ENCODE measurements at regions not wholly inside any gene's neighbourhood (a gene's known extent, or its start where the extent isn't known, plus 50 kb on each side); places are given as distances from the start of the nearest gene placed in this dataset.

DNA sequence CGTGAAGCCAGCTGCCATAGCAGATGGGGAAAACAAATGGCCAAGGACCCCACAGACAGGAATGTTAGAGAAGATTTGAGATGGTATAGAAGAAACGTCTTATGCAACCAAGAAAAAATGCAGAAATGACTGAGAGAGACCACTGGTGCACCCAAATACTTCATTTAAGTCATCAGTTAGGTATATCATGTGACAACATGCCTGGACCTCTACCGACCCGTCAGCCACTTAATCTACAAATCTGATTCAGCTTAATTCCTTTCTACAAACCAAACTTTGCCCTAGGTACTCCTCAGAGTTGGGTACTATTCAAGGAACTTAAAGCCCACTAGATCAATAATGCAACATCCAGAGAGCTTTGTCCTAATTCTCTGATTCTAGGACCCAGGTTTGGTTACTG lies 126.0 kb upstream of the UBE2E2 start:
- DNase-seq, result no peak

DNA sequence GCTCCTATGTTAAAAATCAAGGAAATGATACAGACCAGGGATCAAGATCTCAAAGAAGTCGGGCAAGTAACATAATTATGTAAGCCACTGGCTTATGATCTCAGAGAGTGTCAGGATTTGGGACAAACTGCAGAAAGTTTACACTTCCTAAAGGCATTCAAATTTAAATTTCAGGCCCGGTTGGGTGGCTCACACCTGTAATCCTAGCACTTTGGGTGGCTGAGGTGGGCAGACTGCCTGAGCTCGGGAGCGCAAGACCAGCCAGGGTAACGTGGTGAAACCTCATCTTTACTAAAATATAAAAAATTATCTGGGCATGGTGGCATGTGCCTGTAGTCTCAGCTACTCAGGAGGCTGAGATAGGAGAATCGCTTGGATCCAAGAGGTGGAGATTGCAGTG lies 124.4 kb upstream of the UBE2E2 start:
- DNase-seq, result no peak

DNA sequence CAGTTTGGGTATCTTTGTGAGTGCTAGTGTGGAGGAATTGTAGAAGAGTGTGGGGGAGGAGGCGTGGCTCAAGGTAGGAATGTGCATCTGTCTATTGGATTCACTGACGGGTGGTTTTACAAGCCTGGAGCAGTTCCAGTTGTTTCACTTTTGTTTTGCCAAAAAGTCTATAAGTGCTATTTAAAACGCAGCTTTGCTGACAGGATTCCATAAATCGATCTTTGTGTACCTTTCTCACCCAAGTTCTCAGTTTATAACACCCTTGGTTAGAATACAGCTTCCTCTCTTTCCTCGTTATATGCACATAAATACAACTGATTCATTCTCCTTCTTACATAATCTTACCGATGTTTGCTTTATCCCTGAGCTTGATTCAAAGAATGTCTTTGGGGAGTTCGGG lies 123.2 kb upstream of the UBE2E2 start:
- no peak for DNase-seq

DNA sequence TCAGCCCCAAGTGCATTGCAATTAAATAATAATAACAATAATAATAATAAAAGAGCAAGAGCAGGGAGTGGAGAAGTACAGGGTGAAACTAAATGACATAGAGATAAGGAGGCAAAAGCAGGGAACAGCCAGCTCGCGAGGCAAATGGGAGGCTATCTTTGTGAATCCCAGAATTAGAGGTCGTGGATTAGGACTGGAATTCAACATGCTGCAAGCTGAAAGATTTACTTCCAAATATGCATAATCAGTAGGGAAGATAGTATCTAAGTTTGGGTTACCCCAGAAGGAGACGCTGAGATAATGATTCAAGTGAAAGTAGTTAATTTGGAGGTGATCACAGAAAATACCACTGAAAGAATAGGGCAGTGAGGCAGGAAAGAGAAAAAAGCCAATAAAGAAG lies 119.4 kb upstream of the UBE2E2 start:
- no peak for DNase-seq

DNA sequence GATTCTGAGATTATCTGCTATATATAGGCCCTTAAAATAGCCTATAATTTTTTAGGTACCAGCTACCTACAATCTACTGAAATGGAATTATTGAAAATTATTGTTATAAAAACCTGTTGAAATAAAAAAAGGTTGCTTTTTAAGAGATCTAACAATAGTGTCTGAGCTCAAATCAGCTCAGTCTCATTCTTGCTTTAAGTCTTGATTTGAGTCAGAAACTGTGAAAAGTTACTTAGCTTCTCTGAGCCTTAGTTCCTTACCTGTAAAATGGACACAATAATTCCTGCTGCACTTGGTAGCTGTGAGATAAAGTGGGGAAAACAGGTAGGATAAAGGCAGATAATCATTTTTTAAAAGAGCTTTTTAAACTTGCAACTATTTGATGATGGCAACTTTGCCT lies 118.8 kb upstream of the UBE2E2 start:
- no peak for DNase-seq

DNA sequence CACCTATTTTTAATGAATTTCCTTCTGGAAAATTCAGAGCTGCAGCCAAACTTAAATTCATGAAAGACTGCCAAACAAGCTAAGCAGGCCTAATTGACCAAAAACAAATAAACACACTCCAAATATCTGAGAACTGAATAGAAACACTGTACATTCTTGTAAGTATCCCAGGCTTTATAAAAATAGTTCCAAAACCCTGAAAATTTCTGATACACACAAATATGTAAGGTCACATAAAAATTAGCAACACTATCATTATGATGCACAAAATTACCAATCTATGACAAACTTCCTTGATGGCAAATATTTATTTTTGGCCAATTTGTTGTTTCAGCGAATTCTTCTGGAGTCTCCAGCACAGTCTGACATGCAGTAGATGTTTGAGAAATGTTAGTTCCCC lies 117.9 kb upstream of the UBE2E2 start:
- DNase-seq, result no peak

DNA sequence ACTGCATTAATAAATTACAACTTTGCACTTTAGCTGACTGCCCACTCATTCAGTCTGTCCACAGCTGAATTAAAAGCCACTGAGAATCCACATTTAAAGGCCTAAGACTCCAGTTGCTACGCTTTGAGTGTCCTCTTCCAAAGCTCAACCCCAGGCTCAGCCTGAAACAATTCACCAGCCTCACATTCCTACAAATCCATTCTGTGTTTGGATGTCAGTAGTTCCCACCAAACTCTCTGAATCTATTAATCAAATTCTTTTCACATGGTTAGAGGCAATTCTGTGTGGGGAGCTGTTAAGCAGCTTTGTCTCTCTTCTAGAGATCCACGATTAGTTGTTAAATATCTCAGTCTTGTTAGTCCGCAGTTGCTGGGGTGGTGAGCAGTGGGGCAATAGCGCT lies 116.8 kb upstream of the UBE2E2 start:
- no peak for DNase-seq

DNA sequence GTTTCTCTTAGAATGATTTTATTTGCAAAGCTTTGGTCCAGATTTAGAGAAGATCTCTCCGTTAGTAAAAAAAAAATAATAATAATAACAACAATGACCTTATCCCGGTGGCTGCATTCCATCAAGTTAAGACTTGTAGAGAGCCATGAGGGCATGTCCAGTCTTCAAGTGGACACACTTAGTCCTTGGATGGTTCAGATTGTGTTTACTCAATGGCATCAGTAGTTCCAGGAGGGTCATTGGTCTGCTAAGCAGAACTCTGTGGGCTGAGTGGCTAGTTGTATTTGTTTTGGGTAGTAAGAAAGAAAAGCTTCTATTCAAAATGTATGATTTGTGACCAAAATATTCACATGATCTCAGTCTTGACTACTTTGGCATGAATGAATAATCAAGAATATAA lies 116.3 kb upstream of the UBE2E2 start:
- no peak for DNase-seq

DNA sequence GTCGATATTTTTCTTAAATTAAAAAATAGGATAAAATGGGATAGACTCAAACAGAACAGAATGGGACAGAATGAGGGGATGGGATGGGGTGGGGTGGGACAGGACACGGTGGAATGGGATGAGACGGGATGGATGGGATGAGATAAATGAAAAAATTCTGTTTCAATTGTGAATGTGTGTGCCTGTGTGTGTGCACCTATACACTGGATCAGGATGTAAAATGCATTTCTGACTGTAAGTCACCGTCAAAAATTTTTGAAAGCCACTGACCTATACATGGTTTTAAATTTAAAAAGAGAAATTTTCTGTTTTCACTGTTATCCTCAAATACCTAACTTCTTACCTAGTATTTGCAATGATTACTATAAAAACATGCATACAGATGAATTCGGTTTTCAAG lies 108.7 kb upstream of the UBE2E2 start:
- no peak for DNase-seq

DNA sequence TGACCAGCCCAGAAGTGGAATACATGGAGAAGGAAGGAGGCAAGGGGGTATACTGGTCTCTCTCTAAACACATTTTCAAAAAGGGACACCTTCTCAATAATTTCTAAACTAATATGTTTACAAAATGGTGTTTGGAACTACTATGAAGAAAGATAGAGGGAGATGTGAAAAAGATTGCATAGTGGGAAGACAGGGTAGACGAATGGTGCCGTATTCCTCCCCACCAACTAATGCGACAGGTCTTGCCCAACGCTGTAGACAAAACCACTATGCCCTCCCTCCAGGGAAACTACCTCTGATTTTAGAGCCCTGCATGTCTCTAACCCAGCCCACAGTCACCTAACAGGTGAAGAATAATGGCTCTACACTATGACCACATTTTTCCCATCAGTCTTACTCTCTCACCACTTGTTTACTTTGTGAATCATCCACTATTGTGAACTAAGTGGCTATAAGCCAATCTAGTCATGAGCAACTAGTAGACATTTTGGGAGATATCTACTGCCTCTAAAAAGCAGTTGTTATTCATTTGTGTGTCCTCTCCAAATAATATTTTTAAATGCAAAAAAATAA lies 108.2 kb upstream of the UBE2E2 start:
- DNase-seq, result no peak

DNA sequence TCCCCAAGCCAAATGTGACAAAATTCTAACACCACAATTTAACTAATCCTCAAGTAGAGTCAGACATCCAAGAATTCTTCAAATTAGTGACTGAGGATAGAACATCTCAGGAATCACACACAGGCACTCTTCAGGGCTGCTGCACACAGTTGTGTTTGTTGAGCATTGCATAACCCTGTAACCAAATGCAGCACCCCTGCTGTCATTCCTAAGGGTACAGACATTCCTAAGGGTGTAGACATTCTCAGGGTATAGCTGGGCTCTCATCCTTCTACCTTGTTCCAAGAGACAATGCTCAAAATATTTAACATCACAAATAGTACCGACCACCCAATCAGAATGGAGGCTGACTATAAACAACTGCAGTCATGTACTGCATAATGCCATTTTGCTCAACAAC lies 107.1 kb upstream of the UBE2E2 start:
- DNase-seq, result no peak

DNA sequence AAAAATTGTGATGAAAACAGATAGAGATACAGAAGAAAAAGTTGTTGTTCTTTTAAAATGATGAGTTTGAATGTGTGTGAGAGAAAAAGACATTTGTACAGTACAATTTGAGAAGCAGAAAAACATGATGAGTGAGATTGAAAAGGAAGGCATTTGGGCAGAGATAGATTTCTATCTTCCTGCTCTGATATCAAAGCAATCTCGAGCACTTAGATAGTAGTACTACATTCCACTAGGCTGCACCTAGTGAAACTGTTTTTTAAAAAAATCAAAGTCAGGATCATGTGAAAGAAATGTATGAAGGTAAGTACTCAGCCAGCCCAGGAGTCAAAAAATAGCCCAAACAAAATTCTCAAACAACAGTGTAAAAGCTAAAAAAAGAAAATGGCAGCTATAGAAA lies 104.1 kb upstream of the UBE2E2 start:
- DNase-seq, result no peak

DNA sequence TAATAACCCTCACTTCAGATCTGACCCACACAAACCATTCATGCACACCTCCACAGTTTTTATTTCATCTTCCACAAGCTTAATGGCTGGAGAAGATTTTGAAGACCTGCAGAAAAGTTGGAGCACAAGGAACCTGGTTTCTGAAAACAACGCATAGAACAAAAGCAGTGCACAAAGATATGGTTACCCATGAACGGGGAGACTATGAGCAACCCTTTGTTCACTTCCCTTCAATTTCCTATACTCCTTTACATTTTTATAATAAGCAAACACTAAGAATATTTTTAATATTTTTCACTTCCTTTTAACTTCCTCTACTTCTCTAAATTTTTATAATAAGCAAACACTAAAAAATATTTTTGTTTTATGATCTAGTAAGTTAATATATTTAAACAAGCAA lies 103.5 kb upstream of the UBE2E2 start:
- DNase-seq, result no peak

DNA sequence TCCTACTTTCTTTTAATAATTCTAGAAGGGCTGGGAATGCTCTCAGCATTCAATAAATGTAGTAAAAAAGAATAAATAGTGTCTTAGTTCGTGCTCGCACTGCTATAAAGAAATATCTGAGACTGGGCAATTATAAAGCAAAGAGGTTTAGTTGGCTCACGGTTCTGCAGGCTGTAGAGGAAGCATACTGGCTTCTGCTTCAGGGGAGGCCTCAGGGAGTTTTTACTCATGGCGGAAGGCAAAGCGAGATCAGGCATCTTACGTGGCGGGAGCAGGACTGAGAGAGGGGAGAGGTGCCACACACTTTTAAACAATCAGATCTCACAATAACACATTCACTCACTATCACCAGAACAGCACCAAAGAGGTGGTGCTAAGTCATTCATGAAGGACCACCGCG lies 103.0 kb upstream of the UBE2E2 start:
- DNase-seq, result no peak

DNA sequence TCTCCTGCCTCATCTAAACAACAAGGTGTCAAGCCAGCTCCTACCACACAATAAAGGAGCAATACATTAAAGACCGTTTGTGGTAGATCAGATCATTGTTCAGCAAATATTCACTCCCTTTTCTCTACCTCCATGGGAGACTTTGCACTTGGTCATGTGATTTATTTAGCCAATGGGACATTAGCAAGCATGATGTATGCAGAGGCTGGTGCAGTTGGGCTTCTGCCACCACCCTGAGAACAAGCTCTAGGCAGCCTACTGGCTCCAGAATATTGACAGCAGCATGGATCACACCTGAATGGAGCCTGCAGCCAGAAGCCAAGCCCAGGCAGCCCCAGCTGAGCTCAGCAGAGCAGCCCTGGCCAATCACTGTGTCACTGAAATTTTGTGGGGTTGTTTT lies 99.4 kb upstream of the UBE2E2 start:
- DNase-seq, result no peak

DNA sequence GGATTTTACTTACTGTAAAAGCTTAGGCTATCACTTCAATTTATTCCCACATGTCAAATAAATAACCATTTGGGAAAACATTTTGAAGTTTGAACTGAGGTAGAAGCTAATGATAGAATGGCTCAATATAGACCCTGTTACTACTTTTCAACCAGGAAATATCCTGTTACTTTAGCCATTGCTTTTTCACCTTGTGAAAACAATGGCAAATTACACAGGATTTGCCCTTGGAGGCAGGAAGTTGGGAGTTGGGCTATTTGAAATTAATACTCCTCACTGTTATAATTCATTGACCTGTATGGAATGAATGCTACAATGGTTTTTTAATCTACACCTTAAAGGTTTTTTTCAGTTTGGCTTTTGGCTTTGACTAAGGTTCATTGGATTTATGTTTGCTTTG lies 98.1 kb upstream of the UBE2E2 start:
- no peak for DNase-seq

DNA sequence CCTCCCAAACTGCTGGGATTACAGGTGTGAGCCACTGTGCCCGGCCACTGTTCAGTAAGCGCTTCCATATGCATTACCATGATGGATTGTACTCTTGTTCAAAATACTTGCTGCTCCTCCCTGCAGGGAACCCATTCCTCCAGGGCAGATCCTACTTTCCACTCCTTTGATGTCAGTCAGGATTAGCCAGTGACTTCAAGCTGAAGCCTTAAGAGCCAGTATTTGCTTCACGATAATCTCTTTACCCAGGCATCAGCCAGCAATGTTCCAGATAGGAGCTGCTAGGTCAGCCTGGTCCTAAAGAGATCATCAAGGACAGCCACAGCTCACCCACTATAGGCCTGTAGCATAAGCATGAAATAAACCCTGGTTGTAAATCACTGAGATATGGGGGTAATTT lies 96.5 kb upstream of the UBE2E2 start:
- no peak for DNase-seq

DNA sequence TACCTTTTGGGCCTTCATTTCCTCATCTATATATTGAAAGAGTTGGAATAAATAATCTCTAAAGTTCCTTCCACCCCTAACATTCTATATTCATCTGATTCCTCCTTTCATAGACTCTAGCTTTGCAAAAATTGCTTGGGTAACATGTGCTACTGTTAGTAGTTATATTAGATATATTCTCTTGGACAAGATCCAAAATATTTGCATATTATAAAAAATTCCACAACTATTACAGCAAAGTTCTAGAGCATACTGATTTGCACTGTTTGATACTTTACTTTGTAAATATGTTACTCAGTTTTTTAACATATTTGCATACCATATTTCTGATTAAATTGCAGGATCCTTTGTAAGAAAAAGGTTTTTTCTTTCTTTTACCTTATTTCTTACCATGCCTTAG lies 95.9 kb upstream of the UBE2E2 start:
- DNase-seq, result no peak

DNA sequence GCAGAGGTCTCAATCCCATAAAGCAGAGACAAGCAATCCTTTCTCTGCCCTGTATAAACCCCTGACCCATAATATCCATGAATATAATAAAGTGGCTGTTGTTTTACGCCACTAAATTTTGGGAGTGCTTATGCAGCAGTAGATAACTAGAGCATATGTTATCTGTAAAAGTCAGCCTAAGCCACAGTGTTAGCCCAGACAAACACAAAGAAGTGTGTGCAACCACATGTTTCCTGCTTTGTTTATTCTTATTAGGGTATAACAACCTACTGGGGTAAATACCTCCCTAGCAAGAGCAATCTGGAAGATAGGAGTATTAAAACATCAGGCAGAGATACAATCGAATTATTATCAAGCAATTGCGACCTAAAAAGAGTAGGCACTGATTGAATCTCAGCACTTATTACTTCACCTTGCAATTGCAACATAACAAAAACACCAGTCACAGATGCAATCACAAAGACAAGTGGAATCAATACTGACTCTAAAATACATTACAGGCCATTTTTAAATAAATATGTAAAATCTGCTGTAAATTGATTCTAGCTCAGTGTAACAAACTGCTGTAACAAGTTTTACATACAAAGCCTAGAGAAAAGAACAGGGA lies 94.6 kb upstream of the UBE2E2 start:
- no peak for DNase-seq

DNA sequence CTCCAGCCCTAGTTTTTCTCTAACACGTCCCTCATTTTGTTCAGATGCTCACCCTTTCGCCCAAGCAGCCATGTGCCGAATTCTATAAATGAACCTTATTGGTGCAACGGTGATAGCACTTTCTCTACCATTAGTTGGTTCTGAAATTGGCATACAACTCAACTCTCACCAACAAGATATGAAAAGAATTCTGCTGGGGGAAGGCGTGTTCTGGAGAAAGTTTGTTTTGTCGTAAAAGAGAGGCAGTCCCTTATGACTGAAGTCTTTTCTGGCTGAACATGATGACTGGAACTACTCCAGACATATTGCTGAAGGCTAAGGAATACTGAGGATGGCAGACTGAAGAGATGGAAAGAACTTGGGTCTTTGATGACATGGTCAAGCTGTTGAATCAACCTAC lies 91.8 kb upstream of the UBE2E2 start:
- DNase-seq, result no peak

DNA sequence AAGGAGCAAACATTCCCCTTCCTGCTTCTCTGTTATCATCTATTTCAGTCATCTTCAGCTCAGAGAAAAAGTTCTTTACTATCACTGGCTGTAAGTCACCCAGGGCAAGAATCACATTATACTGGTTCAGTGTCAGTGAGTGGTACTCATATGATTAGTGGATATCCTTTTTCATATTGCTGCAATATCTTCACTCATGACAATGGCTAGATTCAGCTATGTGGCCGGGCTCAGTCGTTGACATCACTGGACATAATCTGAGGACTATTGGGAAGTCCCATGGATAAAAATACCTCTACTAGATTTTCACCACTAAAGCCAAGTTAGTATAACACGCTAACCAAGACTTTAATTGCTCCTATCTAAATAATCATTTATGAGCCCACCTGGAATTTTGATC lies 91.3 kb upstream of the UBE2E2 start:
- no peak for DNase-seq

DNA sequence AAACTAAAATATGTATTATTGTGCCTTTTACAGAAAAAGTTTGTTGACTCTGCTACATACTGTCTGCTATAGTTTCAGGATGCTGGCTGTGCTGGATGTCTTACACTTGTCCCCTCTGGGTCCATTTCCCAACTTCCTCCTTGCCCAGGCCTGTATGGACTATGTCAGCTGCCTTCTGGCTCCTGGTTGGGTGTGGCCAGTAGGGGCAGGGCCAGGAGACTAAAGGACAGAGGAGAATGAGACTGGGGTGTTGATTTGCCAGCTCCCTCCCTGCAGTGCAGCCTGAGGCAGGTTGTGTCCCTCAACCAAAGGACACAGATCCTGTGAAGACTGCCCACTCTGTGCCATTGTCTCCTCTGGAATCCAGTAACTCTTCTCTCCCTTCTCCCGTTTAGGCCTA lies 90.6 kb upstream of the UBE2E2 start:
- DNase-seq, result no peak

DNA sequence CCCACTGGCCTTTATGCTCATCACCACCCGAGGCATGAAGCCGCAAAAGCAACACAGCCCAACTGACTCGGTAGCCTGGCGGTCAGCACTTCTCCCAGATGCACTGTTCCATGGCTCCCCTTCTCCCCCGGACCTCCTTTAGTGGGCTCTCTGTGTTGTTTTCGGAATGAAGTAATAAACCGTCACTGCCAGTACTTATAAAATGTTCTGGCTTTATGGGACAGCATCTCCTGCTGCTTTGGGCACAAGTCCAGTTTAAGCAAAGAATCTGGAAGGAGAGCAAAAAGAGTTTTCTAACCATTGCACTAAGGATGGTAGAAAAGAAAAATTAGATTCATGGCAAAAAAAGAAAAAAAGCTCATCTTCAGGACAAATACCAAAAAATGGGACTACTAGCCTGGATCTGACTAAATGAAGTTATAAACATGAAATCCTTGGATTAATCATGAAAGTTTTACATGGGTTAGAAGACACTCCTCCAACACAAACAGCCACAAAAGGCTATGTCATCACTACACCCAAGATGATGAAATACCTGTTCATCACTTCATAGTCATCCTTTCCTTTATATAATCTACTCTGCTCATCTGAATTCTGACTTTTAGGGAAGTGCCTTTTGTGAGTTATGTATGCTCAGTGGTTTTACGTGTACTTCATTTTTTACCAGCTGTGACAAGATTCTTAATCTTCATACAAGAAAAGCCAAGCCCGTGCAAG lies 89.5 kb upstream of the UBE2E2 start:
- DNase-seq, result no peak

DNA sequence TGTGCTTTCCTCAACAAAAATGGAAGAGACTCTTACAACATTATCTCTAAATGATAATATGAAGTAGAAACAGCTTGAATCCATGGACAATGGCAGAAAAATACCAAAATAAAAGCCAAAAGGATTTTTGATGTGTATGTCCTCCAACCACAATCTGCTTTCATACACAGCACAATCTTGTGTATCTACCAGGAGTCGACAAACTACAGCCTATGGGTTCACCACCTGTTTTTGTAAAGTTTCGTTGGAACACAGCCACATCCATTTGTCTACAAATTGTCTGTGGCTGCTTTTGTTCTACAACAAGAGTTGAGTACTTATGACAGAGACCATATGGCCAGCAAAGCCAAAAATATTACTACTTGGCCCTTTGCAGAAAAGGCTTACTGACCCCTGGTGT lies 88.7 kb upstream of the UBE2E2 start:
- no peak for DNase-seq
